CD4-positive, alpha-beta T cell (primary cell): ENCODE measurements at regions not wholly inside any gene's neighbourhood (a gene's known extent, or its start where the extent isn't known, plus 50 kb on each side); places are given as distances from the start of the nearest gene placed in this dataset.
"Not testable (repeated sequence)": the region's sequence is repeated elsewhere in the genome, so short reads cannot be mapped to it uniquely, and the experiment has no call there.

Source experiments
- ATAC-seq: fragments of 200-7000 bp; cut with Tn5 transposase; one replicate; pipeline ENCODE4 v1.10.0; 2022; ENCODE audit warnings: mild to moderate bottlenecking; ENCODE audit not compliant: poor library complexity
- CTCF ChIA-PET: fragments of 350-600 bp; sonication (Branson Sonifier 250); formaldehyde crosslinking; loops from one replicate; lab custom pipeline; 2021; ENCODE audit warnings: antibody characterized with exemption, inconsistent platforms; lab: Charles Lee
- POLR2A ChIA-PET: fragments of 350-600 bp; sonication (Branson Sonifier 250); formaldehyde crosslinking; loops from one replicate; lab custom pipeline; 2021; ENCODE audit warnings: antibody characterized with exemption, inconsistent platforms; lab: Charles Lee
- DNase-seq, 14 experiments: peaks; one replicate each; pipeline ENCODE4 v3.0.0-alpha.2; 2013 to 2020; ENCODE audit warnings: mixed read lengths in 2 of 14
- H3K27ac ChIP-seq, 2 donors: one replicate each; pipeline versions ENCODE4 v1.5.1 to v1.7.0; 2013; ENCODE audit warnings: low read length in 2 of 2, low read depth in 1 of 2, mild to moderate bottlenecking in 1 of 2
- H3K27me3 ChIP-seq, 2 experiments: 1 replicate in 1 of 2; 2 replicates in 1 of 2; pipeline versions ENCODE4 v1.6.1 to v1.7.0; 2013; ENCODE audit warnings: low read length in 2 of 2, control low read depth in 1 of 2, mild to moderate bottlenecking in 1 of 2, moderate library complexity in 1 of 2; ENCODE audit not compliant: insufficient read depth in 2 of 2, control insufficient read depth in 1 of 2
- H3K36me3 ChIP-seq: one replicate; pipeline ENCODE4 v1.6.1; 2013; ENCODE audit warnings: low read length, control low read depth; ENCODE audit not compliant: insufficient read depth
- H3K4me1 ChIP-seq: one replicate; pipeline ENCODE4 v1.6.1; 2013; ENCODE audit warnings: low read length, control low read depth; ENCODE audit not compliant: insufficient read depth
- H3K4me3 ChIP-seq: one replicate; pipeline ENCODE4 v1.5.1; 2013; ENCODE audit warnings: mild to moderate bottlenecking, low read length, moderate library complexity
- H3K9me3 ChIP-seq, 2 experiments: 1 replicate in 1 of 2; 2 replicates in 1 of 2; pipeline versions ENCODE4 v1.6.1 to v1.7.0; 2013; ENCODE audit warnings: low read length in 2 of 2, mild to moderate bottlenecking in 2 of 2, control low read depth in 1 of 2, moderate library complexity in 1 of 2; ENCODE audit not compliant: control insufficient read depth in 1 of 2, insufficient read depth in 1 of 2
- H3K27ac Mint-ChIP-seq: one replicate; pipeline ENCODE4 v1.8.0; 2020; ENCODE audit warnings: mixed read lengths
- H3K27me3 Mint-ChIP-seq: one replicate; pipeline ENCODE4 v1.8.0; 2021; ENCODE audit warnings: mixed read lengths
- H3K36me3 Mint-ChIP-seq: one replicate; pipeline ENCODE4 v1.8.0; 2021; ENCODE audit warnings: low read depth, mixed read lengths
- H3K4me1 Mint-ChIP-seq: one replicate; pipeline ENCODE4 v1.8.0; 2021; ENCODE audit warnings: low read depth, mixed read lengths
- H3K4me3 Mint-ChIP-seq: one replicate; pipeline ENCODE4 v1.8.0; 2020; ENCODE audit warnings: mild to moderate bottlenecking, mixed read lengths
- H3K9me3 Mint-ChIP-seq: one replicate; pipeline ENCODE4 v1.8.0; 2020; ENCODE audit warnings: mixed read lengths
- intact Hi-C, 2 experiments: fragments of 100-400 bp; cut with DNase I in 1 of 2; cut with micrococcal nuclease in 1 of 2; formaldehyde crosslinking; loops; one replicate each; pipeline versions ENCODE4 v1.15.1 to v1.9.0; 2023 to 2025; cut with DNase I, micrococcal nuclease
- TF ChIP-seq, protein P1 (sequence below): fragments of 200-600 bp; IDR thresholded peaks from one replicate; pipeline ENCODE4 v1.8.0; 2022; ENCODE audit warnings: antibody characterized with exemption, mild to moderate bottlenecking

DNA sequence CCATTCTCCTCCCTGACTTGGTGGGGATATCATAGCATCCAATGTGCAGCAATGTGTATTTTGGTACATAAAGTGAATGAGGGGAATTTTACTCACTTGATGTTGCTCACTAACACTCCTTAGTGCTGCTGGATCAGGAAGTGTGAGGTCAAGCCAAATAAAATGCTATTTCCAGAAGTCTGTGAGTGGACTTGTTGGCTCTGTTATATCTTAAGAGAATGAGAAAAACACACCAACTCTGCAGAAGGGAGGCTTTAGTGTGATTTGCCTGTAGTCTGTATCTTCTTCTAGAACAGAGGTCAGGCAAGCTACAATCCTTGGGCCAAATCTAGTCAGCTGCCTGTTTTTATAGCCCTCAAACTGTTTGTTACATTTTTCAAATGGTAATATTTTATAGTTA lies 154.3 kb downstream of the POLR1F start:
- H3K36me3 ChIP-seq = no peaks in the 10 kb centered on the region
- intact Hi-C loops = no loop called here
- ChIA-PET POLR2A (no interaction called here), CTCF (no interaction called here)
- Mint-ChIP-seq H3K4me3 (no peak overlapping the region), H3K27ac (no peak overlapping the region), H3K9me3 (peaks cover 3% of the 10 kb centered on the region), H3K27me3 (no peaks in the 10 kb centered on the region), H3K36me3 (no peaks in the 10 kb centered on the region), H3K4me1 (no peaks in the 10 kb centered on the region)
- H3K9me3 ChIP-seq = no peaks in the 10 kb centered on the region
- DNase-seq (no peak), ATAC-seq (no peak)
- H3K4me3 ChIP-seq = no peak overlapping the region
- TF ChIP-seq, protein P1, sequence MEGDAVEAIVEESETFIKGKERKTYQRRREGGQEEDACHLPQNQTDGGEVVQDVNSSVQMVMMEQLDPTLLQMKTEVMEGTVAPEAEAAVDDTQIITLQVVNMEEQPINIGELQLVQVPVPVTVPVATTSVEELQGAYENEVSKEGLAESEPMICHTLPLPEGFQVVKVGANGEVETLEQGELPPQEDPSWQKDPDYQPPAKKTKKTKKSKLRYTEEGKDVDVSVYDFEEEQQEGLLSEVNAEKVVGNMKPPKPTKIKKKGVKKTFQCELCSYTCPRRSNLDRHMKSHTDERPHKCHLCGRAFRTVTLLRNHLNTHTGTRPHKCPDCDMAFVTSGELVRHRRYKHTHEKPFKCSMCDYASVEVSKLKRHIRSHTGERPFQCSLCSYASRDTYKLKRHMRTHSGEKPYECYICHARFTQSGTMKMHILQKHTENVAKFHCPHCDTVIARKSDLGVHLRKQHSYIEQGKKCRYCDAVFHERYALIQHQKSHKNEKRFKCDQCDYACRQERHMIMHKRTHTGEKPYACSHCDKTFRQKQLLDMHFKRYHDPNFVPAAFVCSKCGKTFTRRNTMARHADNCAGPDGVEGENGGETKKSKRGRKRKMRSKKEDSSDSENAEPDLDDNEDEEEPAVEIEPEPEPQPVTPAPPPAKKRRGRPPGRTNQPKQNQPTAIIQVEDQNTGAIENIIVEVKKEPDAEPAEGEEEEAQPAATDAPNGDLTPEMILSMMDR = no peak
- H3K27ac ChIP-seq = no peak overlapping the region
- no peaks in the 10 kb centered on the region for H3K4me1 ChIP-seq
- no peaks in the 10 kb centered on the region for H3K27me3 ChIP-seq

DNA sequence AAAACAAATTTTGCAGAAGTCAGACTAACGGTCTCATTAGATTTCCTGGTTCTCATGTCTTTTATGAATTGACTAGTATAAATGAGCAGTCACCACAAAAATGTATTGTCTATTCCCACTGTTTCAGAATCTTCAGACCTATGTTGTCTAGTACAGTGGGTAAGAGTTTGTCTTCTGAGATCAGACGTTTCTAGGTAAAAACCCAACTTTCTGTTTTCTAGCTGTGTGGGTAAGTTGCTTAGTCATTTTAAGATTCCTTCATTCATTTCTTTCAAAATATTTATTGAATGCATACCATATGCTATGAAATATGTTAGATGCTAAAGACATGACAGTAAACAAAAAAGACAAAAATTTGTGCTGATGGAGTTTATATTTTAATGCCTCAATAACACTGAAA lies 156.3 kb downstream of the POLR1F start:
- no peaks in the 10 kb centered on the region for H3K27me3 Mint-ChIP-seq
- H3K4me1 ChIP-seq = no peaks in the 10 kb centered on the region
- intact Hi-C loops = no loop called here
- H3K4me1 Mint-ChIP-seq = no peaks in the 10 kb centered on the region
- H3K9me3 Mint-ChIP-seq = peaks cover 3% of the 10 kb centered on the region
- H3K4me3 Mint-ChIP-seq = no peak overlapping the region
- H3K36me3 ChIP-seq = no peaks in the 10 kb centered on the region
- ChIA-PET CTCF (no interaction called here), POLR2A (no interaction called here)
- no peak overlapping the region for H3K27ac Mint-ChIP-seq
- H3K9me3 ChIP-seq = peaks cover 0 to 5% of the 10 kb centered on the region in 2 experiments
- DNase-seq (no peak), ATAC-seq (no peak)
- no peak overlapping the region for H3K4me3 ChIP-seq
- no peaks in the 10 kb centered on the region for H3K36me3 Mint-ChIP-seq
- H3K27me3 ChIP-seq = no peaks in the 10 kb centered on the region
- TF ChIP-seq, protein P1 = no peak
- no peak overlapping the region for H3K27ac ChIP-seq

DNA sequence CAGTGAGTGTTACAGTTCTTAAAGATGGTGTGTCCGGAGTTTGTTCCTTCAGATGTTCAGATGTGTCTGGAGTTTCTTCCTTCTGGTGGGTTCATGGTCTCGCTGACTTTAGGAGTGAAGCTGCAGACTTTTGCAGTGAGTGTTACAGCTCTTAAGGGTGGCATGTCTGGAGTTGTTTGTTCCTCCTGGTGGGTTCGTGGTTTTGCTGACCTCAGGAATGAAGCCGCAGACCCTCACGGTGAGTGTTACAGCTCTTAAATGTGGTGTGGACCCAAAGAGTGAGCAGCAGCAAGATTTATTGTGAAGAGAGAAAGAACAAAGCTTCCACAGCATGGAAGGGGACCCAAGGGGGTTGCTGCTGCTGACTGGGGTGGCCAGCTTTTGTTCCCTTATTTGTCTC lies 159.6 kb downstream of the POLR1F start:
- ATAC-seq, DNase-seq, H3K9me3 ChIP-seq, POLR2A ChIA-PET, H3K4me3 ChIP-seq, H3K4me1 ChIP-seq, H3K27me3 ChIP-seq, H3K27me3 Mint-ChIP-seq, H3K27ac ChIP-seq, H3K27ac Mint-ChIP-seq, H3K4me3 Mint-ChIP-seq, H3K36me3 Mint-ChIP-seq, H3K4me1 Mint-ChIP-seq, intact Hi-C loops, H3K36me3 ChIP-seq: not testable (repeated sequence)
- peaks cover 10% of the 10 kb centered on the region for H3K9me3 Mint-ChIP-seq
- CTCF ChIA-PET = interaction anchor here (0.6 kb wide), 1 partner anchor 1911 kb away, joined by 4 read pairs; no protein-coding TSS in a partner anchor

DNA sequence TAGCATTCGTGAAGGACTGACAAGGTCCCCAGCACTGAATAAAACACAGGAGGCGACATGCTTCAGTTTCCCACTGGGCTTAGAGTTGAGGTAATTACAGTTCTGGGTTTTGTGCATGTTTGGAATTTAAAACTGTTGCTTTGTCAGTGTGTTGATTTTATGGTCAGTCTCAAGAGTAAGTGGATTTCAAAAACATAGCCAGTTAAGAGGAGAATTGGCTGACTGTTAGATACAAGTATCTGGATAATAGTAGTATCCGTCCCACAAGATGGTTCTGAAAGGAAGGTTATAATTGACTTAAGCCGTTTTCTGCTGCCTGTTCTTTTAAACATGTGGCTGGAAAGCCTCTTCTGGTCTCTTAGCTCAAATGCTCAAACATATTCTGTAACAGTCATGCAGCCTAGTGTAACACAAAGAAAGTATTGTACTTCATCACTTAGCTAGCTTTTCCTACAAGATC lies 170.9 kb downstream of the POLR1F start:
- CTCF ChIA-PET = no interaction called here
- DNase-seq = no peak
- no peak overlapping the region for H3K4me3 ChIP-seq
- no peaks in the 10 kb centered on the region for H3K27me3 Mint-ChIP-seq
- H3K9me3 Mint-ChIP-seq = peaks cover 21% of the 10 kb centered on the region
- no peaks in the 10 kb centered on the region for H3K36me3 Mint-ChIP-seq
- no peak overlapping the region for H3K4me3 Mint-ChIP-seq
- H3K27ac Mint-ChIP-seq = no peak overlapping the region
- H3K27me3 ChIP-seq = no peaks in the 10 kb centered on the region
- no peaks in the 10 kb centered on the region for H3K9me3 ChIP-seq
- no peaks in the 10 kb centered on the region for H3K4me1 Mint-ChIP-seq
- no peaks in the 10 kb centered on the region for H3K36me3 ChIP-seq
- TF ChIP-seq, protein P1 = no peak
- POLR2A ChIA-PET = no interaction called here
- ATAC-seq = no peak
- no peak overlapping the region for H3K27ac ChIP-seq
- intact Hi-C loops = no loop called here
- H3K4me1 ChIP-seq = no peaks in the 10 kb centered on the region
